Activated CD4-positive, CD25-positive, alpha-beta regulatory T cell treated with anti-CD3 and anti-CD28 coated beads, Interleukin-2, amount 50 U/mL, for 24 hours (primary cell): ENCODE measurements at regions not wholly inside any gene's neighbourhood (a gene's known extent, or its start where the extent isn't known, plus 50 kb on each side); places are given as distances from the start of the nearest gene placed in this dataset.

Experiments used
- ATAC-seq, 2 donors: fragments of 150-1000 bp; cut with Tn5 transposase; one replicate each; pipeline ENCODE4 v1.10.0; 2021; ENCODE audit warnings: mild to moderate bottlenecking in 1 of 2, moderate library complexity in 1 of 2

- ATAC-seq, result no peak
Observed at GRCh38 chr21:24208562-24209260, 1398.6 kb downstream of the MRPL39 start.

- ATAC-seq, result no peak
Observed at GRCh38 chr21:24205319-24205718, 1402.0 kb downstream of the MRPL39 start.

- ATAC-seq, result no peak
Observed at GRCh38 chr21:24204641-24205040, 1402.6 kb downstream of the MRPL39 start.

- ATAC-seq, result no peak
Observed at GRCh38 chr21:24200052-24200451, 1407.2 kb downstream of the MRPL39 start.

- ATAC-seq, result no peak
Observed at GRCh38 chr21:24197923-24198322, 1409.4 kb downstream of the MRPL39 start.

GRCh38 chr21:24197132-24197643 is 1410.1 kb downstream of the MRPL39 start:
- ATAC-seq, result no peak

- ATAC-seq, result no peak
Observed at GRCh38 chr21:24188506-24188905, 1418.8 kb downstream of the MRPL39 start.

- no peak for ATAC-seq
Observed at GRCh38 chr21:24183077-24183476, 1424.2 kb downstream of the MRPL39 start.

GRCh38 chr21:24179110-24179509 is 1428.2 kb downstream of the MRPL39 start:
- ATAC-seq, result no peak

- ATAC-seq, result no peak
Observed at GRCh38 chr21:24175106-24175505, 1432.2 kb downstream of the MRPL39 start.

- no peak for ATAC-seq
Observed at GRCh38 chr21:24171736-24172135, 1435.5 kb downstream of the MRPL39 start.

- no peak for ATAC-seq
Observed at GRCh38 chr21:24163539-24163938, 1443.7 kb downstream of the MRPL39 start.

GRCh38 chr21:24160528-24160927 is 1446.8 kb downstream of the MRPL39 start:
- no peak for ATAC-seq

- no peak for ATAC-seq
Observed at GRCh38 chr21:24153137-24153536, 1454.1 kb downstream of the MRPL39 start.

- ATAC-seq, result no peak
Observed at GRCh38 chr21:24150753-24151152, 1456.5 kb downstream of the MRPL39 start.

GRCh38 chr21:24148461-24148860 is 1458.8 kb downstream of the MRPL39 start:
- no peak for ATAC-seq

- ATAC-seq, result no peak
Observed at GRCh38 chr21:24147674-24148073, 1459.6 kb downstream of the MRPL39 start.

- ATAC-seq, result no peak
Observed at GRCh38 chr21:24131056-24131455, 1476.2 kb downstream of the MRPL39 start.

GRCh38 chr21:24127651-24128050 is 1479.6 kb downstream of the MRPL39 start:
- no peak for ATAC-seq

GRCh38 chr21:24123785-24124184 is 1483.5 kb downstream of the MRPL39 start:
- no peak for ATAC-seq

- no peak for ATAC-seq
Observed at GRCh38 chr21:24118738-24119459, 1488.4 kb downstream of the MRPL39 start.

- ATAC-seq, result no peak
Observed at GRCh38 chr21:24115141-24115540, 1492.1 kb downstream of the MRPL39 start.

GRCh38 chr21:24112020-24112419 is 1495.3 kb downstream of the MRPL39 start:
- no peak for ATAC-seq

GRCh38 chr21:24110846-24111245 is 1496.4 kb downstream of the MRPL39 start:
- no peak for ATAC-seq
